Activated naive CD4-positive, alpha-beta T cell treated with Interleukin-2 at 50 U/mL for 16 hours (primary cell): ENCODE measurements at regions not wholly inside any gene's neighbourhood (a gene's known extent, or its start where the extent isn't known, plus 50 kb on each side); places are given as distances from the start of the nearest gene placed in this dataset.
"Not testable (repeated sequence)": the region's sequence is repeated elsewhere in the genome, so short reads cannot be mapped to it uniquely, and the experiment has no call there.

Experiments used
- DNase-seq: peaks from one replicate; pipeline ENCODE4 v3.0.0-alpha.2; 2020

GRCh38 chr2:225911019-225911418, 511.5 kb downstream of the NYAP2 start:
- DNase-seq = no peak

DNA sequence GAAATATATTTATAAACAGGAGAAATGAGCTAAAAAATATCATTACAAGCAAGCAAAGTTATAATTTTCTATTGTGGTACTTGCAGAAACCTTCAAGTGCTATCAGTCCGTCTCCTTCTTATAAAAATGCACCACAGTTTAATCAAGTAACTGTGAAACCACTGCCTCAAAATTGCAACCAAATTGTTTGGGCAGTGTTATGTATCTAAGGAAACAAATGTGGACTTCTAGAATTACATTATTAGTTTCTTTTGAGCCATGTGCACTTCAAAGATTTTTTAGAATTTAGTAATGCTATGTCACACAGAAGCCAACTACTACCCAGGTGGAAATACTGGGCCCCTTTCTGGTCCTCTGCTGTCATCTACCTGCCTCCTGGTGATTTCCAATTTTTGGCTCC, 495.6 kb downstream of the NYAP2 start:
- DNase-seq = no peak

- no peak for DNase-seq
These were observed 494.9 kb downstream of the NYAP2 start for GRCh38 chr2:225894236-225894980.

GRCh38 chr2:225893151-225893550, 493.6 kb downstream of the NYAP2 start:
- DNase-seq = no peak

GRCh38 chr2:225891771-225892170, 492.3 kb downstream of the NYAP2 start:
- DNase-seq = no peak

GRCh38 chr2:225891013-225891412, 491.5 kb downstream of the NYAP2 start:
- no peak for DNase-seq

DNA sequence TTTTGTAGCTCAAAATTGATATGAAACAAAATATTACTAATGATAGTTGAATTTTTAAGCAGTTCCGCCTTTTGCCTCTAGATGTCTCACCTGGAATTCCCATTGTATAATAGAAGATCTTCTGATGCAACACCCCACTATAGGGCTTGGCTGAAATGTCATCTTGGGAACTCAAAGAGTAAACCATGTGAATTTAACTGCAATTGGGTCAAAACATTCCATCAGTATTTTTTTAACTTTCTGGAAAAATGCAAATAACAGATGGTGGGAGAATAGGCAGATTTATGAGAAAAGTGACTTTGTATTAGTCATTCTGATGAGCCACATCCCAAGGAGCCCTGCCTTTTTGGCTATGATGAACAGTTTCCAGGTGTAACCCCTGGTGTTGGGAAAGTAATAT, 489.9 kb downstream of the NYAP2 start:
- DNase-seq = no peak

DNA sequence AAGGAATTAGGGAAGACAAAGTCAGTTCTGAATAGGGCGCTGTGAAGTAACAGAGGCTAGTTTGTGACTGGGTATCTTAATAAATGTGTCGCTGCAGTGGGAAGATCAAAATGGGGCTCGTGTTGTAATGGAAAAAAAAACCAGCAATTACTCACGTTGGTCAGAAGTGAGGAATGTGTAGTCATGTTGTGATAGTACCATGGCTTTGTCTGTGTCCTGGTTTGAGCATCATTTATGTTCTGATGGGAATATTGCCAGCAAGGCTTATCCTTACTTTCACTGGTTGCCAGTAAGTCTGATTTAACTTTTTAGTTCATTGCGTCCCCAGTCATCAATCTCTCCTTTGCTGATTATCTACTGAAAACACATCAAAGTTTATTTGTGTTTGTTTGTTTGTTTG, 467.6 kb downstream of the NYAP2 start:
- DNase-seq = no peak

DNA sequence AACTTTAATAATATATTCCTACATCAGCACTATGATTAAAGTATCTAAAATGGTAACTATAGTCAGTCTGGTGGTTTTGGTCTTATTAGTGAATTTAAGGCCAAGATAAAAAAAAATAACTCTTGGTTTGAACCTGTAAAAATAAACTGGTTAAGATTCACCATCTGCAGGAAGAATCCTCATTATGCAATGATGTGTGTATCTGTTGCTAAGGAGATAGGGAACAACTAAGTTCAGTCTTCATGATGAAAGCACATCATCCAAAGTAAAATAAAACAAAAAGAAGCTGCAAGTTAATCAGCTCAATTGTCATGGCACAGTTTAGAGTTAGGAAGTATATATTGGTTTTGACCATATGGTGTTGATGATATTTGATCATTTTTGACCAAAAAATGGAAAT, 466.0 kb downstream of the NYAP2 start:
- no peak for DNase-seq

GRCh38 chr2:225864394-225864793, 464.9 kb downstream of the NYAP2 start:
- no peak for DNase-seq

DNA sequence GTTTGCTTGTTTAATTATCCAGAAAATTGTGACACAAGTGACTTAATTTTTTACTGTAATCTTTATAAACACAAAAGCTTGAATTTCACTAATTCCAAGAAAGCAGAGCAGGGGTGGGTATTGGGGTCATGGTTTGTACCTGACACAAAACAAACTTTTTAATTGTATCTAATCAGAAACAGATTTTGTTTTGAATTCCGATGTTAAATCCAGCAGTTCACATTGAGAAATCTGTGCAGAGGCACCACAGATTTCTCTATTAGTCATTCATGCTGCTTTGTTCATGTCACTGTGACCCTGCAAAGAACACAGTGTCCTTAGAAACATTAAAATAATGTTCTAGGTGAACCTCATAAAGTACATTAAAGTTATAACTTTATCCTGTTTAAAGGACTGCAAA, 443.4 kb downstream of the NYAP2 start:
- no peak for DNase-seq

DNA sequence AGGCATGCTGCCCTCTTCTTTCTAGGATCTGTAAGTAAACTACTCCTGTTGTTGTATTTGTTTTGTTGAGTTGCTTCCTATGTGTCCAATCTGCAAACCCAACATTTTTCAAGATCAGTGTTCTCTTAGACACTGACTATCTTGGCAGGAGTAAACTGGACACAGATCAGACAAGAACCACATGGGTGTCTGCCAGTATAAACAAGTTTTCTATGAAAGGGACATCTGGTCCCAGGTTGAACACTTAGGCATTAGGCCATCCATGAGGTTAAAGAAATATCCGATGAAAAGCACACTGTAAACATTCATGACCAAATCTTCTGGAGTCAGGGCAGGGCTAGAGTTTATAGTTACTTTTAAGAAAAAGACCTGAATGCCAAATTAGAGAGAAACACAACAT, 441.8 kb downstream of the NYAP2 start:
- no peak for DNase-seq

DNA sequence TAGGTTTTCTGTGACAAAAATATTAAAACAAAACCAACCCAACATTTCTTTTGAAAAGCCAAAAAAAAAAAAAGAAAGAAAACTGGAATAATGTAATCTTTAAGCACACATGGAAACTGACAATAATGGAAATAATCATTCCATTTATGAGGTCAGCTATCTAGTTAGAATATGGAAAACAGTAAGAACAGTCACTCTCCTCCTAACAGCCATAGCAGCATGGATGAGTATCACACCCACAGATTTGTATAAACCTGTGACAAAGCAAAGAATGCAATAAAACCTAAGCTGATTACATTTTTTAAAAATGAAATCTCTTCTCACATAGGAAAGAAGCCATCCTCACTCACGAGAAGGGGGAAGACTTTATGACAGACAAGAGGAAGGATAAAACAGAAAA, 437.8 kb downstream of the NYAP2 start:
- no peak for DNase-seq

- DNase-seq = no peak
These were observed 425.4 kb downstream of the NYAP2 start for GRCh38 chr2:225824748-225825449.

- no peak for DNase-seq
These were observed 421.8 kb downstream of the NYAP2 start for GRCh38 chr2:225821351-225821750.

GRCh38 chr2:225820826-225821225, 421.3 kb downstream of the NYAP2 start:
- DNase-seq = no peak

- no peak for DNase-seq
These were observed 415.0 kb downstream of the NYAP2 start for GRCh38 chr2:225814554-225814953.

DNA sequence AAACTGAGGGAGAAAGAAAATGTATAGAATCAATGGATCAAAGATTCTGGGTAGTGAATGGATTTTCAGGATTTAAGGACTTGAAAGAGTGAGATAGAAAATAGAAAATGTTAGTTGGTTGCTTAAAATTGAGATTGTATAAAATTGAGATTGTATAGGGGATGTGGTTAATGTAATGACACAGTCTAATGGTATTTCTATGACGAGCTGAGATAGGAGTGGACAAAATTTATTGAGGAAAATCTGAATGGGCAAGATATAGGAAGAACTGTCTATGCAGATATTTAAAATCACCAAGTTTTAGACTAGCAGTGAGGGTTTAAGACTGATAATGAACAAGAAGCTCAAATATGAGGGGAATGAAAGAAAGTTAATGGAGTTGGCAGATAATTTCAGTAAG, 406.6 kb downstream of the NYAP2 start:
- DNase-seq = no peak

DNA sequence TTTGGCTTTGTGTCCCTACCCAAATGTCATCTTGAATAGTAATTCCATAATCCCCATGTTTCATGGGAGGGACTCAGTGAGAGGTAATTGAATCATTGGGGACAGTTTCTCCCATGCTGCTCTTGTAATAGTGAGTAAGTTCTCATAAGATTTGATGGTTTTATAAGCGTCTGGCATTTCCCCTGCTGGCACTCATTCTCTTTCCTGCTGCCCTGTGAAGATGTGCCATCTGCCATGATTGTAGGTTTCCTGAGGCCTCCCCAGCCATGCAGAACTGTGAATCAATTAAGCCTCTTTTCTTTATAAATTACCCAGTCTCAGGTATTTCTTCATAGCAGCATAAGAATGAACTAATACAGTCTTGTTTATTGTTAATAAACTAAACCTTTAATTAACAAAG, 402.6 kb downstream of the NYAP2 start:
- DNase-seq = not testable (repeated sequence)

DNA sequence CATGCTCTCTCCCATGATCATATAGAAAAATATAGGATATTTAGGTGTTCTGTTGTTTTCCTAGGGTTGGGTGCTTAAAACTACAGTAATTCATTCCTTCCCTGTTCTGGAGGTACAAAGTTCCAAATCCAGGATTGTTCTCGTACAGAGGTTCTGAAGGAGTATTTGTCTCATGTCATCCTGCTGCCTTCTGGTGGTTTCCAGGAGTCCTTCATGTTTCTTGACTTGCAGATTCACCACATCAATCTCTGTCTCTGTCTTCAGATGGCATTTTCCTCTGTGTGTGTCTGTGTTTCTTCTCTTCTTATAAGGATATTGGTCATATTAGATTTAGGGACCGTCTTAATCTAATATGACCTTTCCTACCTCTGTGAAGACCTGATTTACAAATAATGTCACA, 397.9 kb downstream of the NYAP2 start:
- no peak for DNase-seq

DNA sequence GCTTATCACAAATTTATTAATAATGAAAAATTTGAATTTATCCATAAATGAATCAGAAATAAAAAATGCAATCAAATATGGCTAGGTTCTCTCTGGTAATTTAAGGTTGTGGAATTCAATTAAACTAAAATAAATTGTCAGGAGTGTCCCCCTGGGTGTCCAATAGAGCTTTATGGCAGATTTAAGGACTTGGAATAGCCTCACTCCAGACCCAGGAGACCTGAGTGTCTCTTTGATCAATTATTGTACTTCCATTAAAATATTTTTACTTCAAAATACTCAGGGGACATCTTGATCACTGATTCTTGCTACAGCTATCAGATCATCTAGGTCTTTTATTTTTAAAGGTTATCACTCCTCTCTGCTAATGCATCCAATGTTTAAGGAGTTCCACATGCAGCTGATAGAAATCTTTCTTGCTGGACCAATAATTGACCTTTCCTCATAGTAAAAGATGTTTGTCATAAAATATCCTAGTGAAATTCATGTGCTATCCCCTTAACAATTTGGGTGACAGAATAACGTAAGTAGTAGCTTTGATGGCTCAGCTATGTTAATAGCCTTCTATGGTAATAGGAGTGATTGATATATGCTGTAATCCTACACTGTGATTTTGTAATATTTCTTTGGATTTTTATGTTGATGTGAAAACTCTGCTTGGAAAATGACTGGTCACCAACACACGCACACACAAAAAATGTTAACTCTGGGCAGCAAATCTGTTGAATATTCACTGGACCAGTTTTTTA, 395.3 kb downstream of the NYAP2 start:
- no peak for DNase-seq

DNA sequence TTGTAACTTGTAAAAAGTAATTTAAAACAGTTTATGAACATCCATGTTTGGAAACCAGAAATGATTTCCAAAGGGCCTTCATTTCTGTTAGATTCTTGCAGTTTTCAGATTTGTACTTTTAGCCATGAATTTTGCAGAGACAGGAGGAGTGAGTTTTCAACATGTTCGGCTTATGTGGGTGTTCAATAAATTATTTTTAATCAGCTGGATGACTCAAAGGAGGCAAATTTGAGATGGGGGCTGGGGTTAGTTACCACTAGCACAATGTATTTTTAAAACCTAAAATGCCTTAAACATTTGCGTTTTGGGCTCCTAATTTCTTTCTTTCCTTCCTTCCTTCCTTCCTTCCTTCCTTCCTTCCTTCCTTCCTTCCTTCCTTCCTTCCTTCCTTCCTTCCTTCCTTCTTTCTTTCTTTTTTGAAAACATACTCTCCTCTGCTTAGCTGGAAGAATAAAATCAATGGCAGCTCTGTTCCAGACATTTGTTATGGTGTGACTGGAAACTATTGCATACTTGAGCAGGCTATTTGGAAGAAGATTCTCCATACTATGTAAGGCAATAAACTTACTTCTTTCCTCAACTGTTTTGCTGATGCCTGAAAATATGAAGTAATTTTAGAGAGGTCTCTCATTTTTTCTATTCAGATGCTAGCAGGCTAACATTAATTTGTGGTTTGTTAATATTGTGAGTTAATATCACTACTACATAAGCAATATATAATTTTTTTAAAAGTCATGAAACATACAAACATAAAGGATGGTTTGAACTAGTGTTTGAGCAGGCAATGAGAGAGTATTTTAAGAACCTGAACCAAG, 394.4 kb downstream of the NYAP2 start:
- DNase-seq = no peak

- no peak for DNase-seq
These were observed 389.1 kb downstream of the NYAP2 start for GRCh38 chr2:225788571-225789094.
